Ascending aorta (tissue), 2 donors: ENCODE measurements at regions not wholly inside any gene's neighbourhood (a gene's known extent, or its start where the extent isn't known, plus 50 kb on each side); places are given as distances from the start of the nearest gene placed in this dataset.

Experiments
- DNase-seq, 2 donors: peaks; one replicate each; pipeline ENCODE4 v3.0.0-alpha.2; 2019; ENCODE audit warnings: low spot score in 2 of 2
- H3K27ac ChIP-seq, 2 donors: fragments of 200-600 bp; sonication (generic); one replicate each; pipeline ENCODE4 v1.5.1; 2016 to 2017; ENCODE audit warnings: mild to moderate bottlenecking in 1 of 2
- H3K27me3 ChIP-seq: fragments of 200-600 bp; sonication (generic); one replicate; pipeline ENCODE4 v1.5.1; 2017
- H3K36me3 ChIP-seq, 2 donors: fragments of 200-600 bp; sonication (generic); one replicate each; pipeline ENCODE4 v1.5.1; 2016
- H3K4me1 ChIP-seq, 2 donors: fragments of 200-600 bp; sonication (generic); one replicate each; pipeline ENCODE4 v1.5.1; 2016 to 2017; ENCODE audit warnings: mild to moderate bottlenecking in 1 of 2
- H3K4me3 ChIP-seq, 2 donors: fragments of 200-600 bp; sonication (generic); one replicate each; pipeline ENCODE4 v1.5.1; 2016 to 2017; ENCODE audit warnings: mild to moderate bottlenecking in 1 of 2
- H3K9me3 ChIP-seq, 2 donors: fragments of 200-600 bp; sonication (generic); one replicate each; pipeline ENCODE4 v1.5.1; 2016
- CTCF ChIP-seq, 3 experiments: fragments of 200-600 bp in 2 of 3; fragments of 450-650 bp in 1 of 3; sonication (generic) in 2 of 3; IDR thresholded peaks; one replicate each; pipeline ENCODE4 v1.5.1; 2016 to 2019; ENCODE audit warnings: antibody characterized with exemption in 3 of 3, mild to moderate bottlenecking in 1 of 3, moderate library complexity in 1 of 3
- intact Hi-C: fragments of 100-400 bp; cut with DNase I; formaldehyde crosslinking; loops from one replicate; pipeline ENCODE4 v1.15.1; 2023

- H3K9me3 ChIP-seq, result peaks cover 9 to 30% of the 10 kb centered on the region in 2 donors
- intact Hi-C loops, result no loop called here
Measured at GRCh38 chr18:78884502-78884901, 95.1 kb upstream of the SALL3 start.

GRCh38 chr18:78889250-78889649 is 90.4 kb upstream of the SALL3 start:
- no peak for DNase-seq
- TF ChIP-seq CTCF (IDR thresholded peaks at IDR 0.05), result no peak
- peaks cover 9 to 33% of the 10 kb centered on the region in 2 donors for H3K9me3 ChIP-seq
- no peaks in the 10 kb centered on the region for H3K36me3 ChIP-seq
- no peak overlapping the region for H3K27ac ChIP-seq
- no peaks in the 10 kb centered on the region for H3K27me3 ChIP-seq
- H3K4me1 ChIP-seq, result no peaks in the 10 kb centered on the region
- no peak overlapping the region for H3K4me3 ChIP-seq
- intact Hi-C loops, result no loop called here

More at GRCh38 chr18:78884502-78884901, 95.1 kb upstream of the SALL3 start:
- no peak for DNase-seq
- H3K4me1 ChIP-seq, result no peaks in the 10 kb centered on the region
- no peaks in the 10 kb centered on the region for H3K36me3 ChIP-seq
- H3K4me3 ChIP-seq, result no peak overlapping the region
- no peaks in the 10 kb centered on the region for H3K27me3 ChIP-seq
- no peak for TF ChIP-seq CTCF (IDR thresholded peaks at IDR 0.05)
- H3K27ac ChIP-seq, result no peak overlapping the region

GRCh38 chr18:78890388-78890787 is 89.2 kb upstream of the SALL3 start:
- H3K9me3 ChIP-seq, result peaks cover 9 to 23% of the 10 kb centered on the region in 2 donors
- TF ChIP-seq CTCF (IDR thresholded peaks at IDR 0.05), result no peak

GRCh38 chr18:78891185-78891762 is 88.3 kb upstream of the SALL3 start:
- H3K9me3 ChIP-seq, result peaks cover 9 to 16% of the 10 kb centered on the region in 2 donors
- no peaks in the 10 kb centered on the region for H3K27me3 ChIP-seq
- no peak for TF ChIP-seq CTCF (IDR thresholded peaks at IDR 0.05)
- H3K4me1 ChIP-seq, result no peaks in the 10 kb centered on the region
- H3K36me3 ChIP-seq, result no peaks in the 10 kb centered on the region
- no peak overlapping the region for H3K4me3 ChIP-seq
- no peak for DNase-seq
- intact Hi-C loops, result no loop called here
- no peak overlapping the region for H3K27ac ChIP-seq

More at GRCh38 chr18:78890388-78890787, 89.2 kb upstream of the SALL3 start:
- no peak overlapping the region for H3K27ac ChIP-seq
- H3K4me3 ChIP-seq, result no peak overlapping the region
- DNase-seq, result no peak
- H3K36me3 ChIP-seq, result no peaks in the 10 kb centered on the region
- intact Hi-C loops, result no loop called here
- H3K27me3 ChIP-seq, result no peaks in the 10 kb centered on the region
- H3K4me1 ChIP-seq, result no peaks in the 10 kb centered on the region

GRCh38 chr18:78892177-78892576 is 87.4 kb upstream of the SALL3 start:
- no peak for TF ChIP-seq CTCF (IDR thresholded peaks at IDR 0.05)
- no peaks in the 10 kb centered on the region for H3K36me3 ChIP-seq
- no peaks in the 10 kb centered on the region for H3K4me1 ChIP-seq
- DNase-seq, result no peak
- peaks cover 9 to 16% of the 10 kb centered on the region in 2 donors for H3K9me3 ChIP-seq
- H3K4me3 ChIP-seq, result no peak overlapping the region
- no peaks in the 10 kb centered on the region for H3K27me3 ChIP-seq
- no peak overlapping the region for H3K27ac ChIP-seq
- intact Hi-C loops, result no loop called here

GRCh38 chr18:78892721-78893120 is 86.9 kb upstream of the SALL3 start:
- Histone ChIP-seq H3K4me1 (no peaks in the 10 kb centered on the region), H3K27ac (no peak overlapping the region), H3K36me3 (no peaks in the 10 kb centered on the region), H3K27me3 (no peaks in the 10 kb centered on the region), H3K4me3 (no peak overlapping the region), H3K9me3 (peaks cover 9 to 16% of the 10 kb centered on the region in 2 donors)
- intact Hi-C loops, result no loop called here
- TF ChIP-seq CTCF (IDR thresholded peaks at IDR 0.05), result no peak
- DNase-seq, result no peak
